Neural progenitor cell (in vitro differentiated cells): ENCODE measurements at regions not wholly inside any gene's neighbourhood (a gene's known extent, or its start where the extent isn't known, plus 50 kb on each side); places are given as distances from the start of the nearest gene placed in this dataset.

Experiments
- CTCF ChIP-seq: fragments of 200-600 bp; sonication (generic); IDR thresholded peaks from 2 replicates; pipeline ENCODE4 v1.5.1; 2017; ENCODE audit warnings: antibody characterized with exemption, mild to moderate bottlenecking
- EZH2 ChIP-seq: fragments of 200-600 bp; sonication (generic); IDR thresholded peaks from 2 replicates; pipeline ENCODE4 v1.6.1; 2017; ENCODE audit warnings: antibody characterized with exemption, mild to moderate bottlenecking, moderate library complexity

GRCh38 chr20:39532205-39532604, 570.1 kb downstream of the DHX35 start:
- no peak for TF ChIP-seq CTCF
- TF ChIP-seq EZH2 = no peak
